ENCODE measurements at regions not wholly inside any gene's neighbourhood (a gene's known extent, or its start where the extent isn't known, plus 50 kb on each side); places are given as distances from the start of the nearest gene placed in this dataset.

DNA sequence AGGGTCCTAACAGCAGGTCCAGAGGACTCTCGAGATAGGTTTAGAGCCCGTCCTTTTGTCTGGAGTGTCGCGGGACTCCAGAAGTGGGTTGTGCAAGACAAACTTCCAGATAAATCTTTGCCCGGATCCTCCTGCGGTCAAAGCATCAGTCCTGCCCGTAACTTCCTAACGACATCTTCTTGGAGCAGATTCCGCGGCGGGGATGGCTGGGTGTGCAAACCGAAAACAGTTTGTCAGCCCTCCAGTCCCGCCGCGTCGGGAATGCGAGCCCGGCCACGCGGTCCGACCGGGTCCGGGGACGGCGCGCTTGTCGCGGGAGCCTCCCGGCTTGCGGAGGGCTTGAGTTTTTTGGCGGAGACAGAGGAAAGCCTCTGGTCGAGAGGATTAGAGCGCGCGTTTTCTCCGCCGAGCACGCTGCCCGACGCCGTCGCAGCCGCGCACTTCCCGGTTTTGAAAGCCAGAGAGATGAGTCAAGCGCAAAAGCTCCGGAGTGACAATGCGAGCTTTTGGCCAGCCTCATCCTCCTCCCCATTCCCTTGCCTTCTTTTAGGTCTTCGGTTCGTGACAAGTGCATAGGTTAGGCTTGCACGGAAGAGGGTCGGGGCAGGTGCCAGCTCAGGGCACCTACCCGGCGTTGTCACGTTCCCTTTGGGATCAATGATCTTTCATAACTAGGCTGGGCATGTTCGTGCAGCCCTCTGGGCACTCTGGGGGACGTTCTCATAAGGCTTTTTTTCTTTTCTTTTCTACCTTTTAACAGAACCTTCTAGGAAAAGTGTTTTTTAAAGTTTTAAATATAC, 91.3 kb upstream of the PRDM1 start:
- Histone ChIP-seq H3K27me3 (ENCODE audit: control insufficient read depth, insufficient read depth, low read length) (peaks cover 3% of the 10 kb centered on the region), H3K36me3 (ENCODE audit: control insufficient read depth, insufficient read depth, low read length) (no peaks in the 10 kb centered on the region), H3K4me3 (ENCODE audit: low read depth, low read length) (peak overlapping the region; percentile 59)
- TF ChIP-seq, protein P1, sequence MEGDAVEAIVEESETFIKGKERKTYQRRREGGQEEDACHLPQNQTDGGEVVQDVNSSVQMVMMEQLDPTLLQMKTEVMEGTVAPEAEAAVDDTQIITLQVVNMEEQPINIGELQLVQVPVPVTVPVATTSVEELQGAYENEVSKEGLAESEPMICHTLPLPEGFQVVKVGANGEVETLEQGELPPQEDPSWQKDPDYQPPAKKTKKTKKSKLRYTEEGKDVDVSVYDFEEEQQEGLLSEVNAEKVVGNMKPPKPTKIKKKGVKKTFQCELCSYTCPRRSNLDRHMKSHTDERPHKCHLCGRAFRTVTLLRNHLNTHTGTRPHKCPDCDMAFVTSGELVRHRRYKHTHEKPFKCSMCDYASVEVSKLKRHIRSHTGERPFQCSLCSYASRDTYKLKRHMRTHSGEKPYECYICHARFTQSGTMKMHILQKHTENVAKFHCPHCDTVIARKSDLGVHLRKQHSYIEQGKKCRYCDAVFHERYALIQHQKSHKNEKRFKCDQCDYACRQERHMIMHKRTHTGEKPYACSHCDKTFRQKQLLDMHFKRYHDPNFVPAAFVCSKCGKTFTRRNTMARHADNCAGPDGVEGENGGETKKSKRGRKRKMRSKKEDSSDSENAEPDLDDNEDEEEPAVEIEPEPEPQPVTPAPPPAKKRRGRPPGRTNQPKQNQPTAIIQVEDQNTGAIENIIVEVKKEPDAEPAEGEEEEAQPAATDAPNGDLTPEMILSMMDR (IDR thresholded peaks at IDR 0.05; ENCODE audit: insufficient read depth, low read length, poor library complexity, severe bottlenecking), result no peak
- no peak for DNase-seq (ENCODE audit: low read depth)

DNA sequence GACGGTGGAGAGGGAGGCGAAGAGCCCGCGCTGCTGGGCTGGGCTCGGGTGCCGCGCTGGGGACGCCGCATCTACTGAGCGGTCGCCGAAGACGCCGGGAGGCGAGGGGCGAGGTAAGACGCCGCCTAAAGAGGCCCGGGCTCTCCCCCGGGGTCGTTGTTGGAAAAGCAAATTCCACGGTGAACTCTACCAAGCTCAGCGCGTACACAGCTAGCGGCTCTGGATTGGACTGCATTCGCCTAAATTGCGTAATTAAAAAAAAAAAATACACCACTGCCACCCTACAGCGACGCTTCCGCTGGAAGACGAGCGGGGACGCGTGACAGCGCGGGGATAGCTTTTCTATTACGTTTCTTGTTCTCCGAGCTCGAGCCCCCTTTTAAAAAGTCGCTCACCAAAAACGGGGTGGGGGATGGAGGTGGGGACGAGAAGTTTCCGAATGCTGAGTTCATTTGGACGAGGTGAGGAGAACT, 92.0 kb upstream of the PRDM1 start:
- peaks cover 3% of the 10 kb centered on the region for H3K27me3 ChIP-seq (ENCODE audit: control insufficient read depth, insufficient read depth, low read length)
- no peaks in the 10 kb centered on the region for H3K36me3 ChIP-seq (ENCODE audit: control insufficient read depth, insufficient read depth, low read length)
- TF ChIP-seq, protein P1 (IDR thresholded peaks at IDR 0.05; ENCODE audit: insufficient read depth, low read length, poor library complexity, severe bottlenecking), result no peak
- H3K4me3 ChIP-seq (ENCODE audit: low read depth, low read length), result peak overlapping the region; percentile 59
- no peak for DNase-seq (ENCODE audit: low read depth)

DNA sequence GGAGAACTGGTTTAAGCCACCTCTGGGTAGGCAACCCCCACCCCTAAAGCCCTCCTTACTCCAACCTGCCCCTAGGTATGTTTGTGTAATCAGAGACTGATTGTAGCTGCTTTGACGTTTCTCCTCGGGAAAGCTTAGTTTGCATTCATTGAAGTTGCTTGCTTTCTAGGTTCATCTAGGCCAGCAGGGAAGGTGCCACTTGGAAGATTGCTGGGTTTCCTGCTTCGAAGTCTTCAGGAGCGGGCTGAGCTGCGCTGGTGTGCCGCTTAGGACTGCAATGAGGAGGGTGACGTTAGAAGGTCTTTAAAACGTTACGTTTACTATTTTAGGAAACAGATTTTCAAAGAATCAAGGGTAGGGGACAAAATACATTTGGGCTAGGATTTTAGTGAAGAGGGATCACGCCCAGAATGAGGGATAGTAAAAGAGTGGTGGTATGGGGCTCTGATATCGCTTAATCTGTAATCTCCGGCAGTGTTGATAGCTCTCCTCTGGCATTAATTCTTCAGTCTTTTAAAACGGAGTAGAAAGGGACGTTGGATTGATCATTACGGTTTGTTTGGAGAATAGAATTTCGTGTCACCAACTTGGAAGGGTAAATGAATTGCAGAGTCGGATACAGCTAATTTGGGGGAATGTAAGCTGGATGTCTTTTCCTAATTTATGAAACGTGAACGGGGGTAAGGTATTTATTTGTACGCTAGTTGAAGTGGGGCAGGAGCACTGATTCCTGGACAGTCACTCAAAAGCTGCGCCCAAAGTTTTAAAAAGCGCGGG, 92.6 kb upstream of the PRDM1 start:
- H3K4me3 ChIP-seq (ENCODE audit: low read depth, low read length), result peak overlapping the region; percentile 59
- H3K36me3 ChIP-seq (ENCODE audit: control insufficient read depth, insufficient read depth, low read length), result no peaks in the 10 kb centered on the region
- peaks cover 3% of the 10 kb centered on the region for H3K27me3 ChIP-seq (ENCODE audit: control insufficient read depth, insufficient read depth, low read length)
- TF ChIP-seq, protein P1 (IDR thresholded peaks at IDR 0.05; ENCODE audit: insufficient read depth, low read length, poor library complexity, severe bottlenecking), result no peak
- DNase-seq (ENCODE audit: low read depth), result no peak

DNA sequence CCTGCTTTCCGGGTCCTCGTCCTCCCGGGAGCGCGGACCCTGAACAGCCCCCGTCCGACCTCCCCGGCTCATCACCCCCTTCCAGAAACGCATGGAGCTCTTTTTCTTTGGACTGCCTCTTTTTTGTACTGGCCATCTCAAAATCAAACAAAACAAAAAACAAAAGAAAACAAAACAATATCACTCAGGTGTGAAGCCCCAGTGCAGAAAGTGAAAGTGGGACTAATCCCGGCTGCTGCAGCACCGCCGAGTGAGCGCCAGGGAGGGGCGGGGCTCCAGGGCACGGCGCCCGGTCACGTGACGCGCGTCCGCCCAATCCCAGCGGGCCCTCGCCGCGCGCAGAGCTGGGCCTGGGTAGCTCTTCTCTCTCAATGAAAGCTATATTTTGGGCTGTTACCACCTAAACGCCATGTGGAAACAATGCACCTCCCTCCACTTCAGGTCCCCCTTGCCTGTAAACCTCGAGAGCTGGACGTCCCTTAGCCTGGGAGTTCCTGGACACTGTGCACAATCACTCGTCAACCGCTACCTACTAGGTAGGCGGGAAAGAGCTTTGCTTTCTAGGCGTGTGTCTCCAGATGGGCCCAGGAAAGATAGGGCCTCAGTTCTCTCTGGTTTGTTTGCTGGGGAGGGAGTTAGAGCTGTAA, 93.7 kb upstream of the PRDM1 start:
- H3K27me3 ChIP-seq (ENCODE audit: control insufficient read depth, insufficient read depth, low read length), result peaks cover 3% of the 10 kb centered on the region
- H3K36me3 ChIP-seq (ENCODE audit: control insufficient read depth, insufficient read depth, low read length), result no peaks in the 10 kb centered on the region
- peak; percentile 28 for DNase-seq (ENCODE audit: low read depth)
- H3K4me3 ChIP-seq (ENCODE audit: low read depth, low read length), result peak overlapping the region; percentile 62
- TF ChIP-seq, protein P1 (IDR thresholded peaks at IDR 0.05; ENCODE audit: insufficient read depth, low read length, poor library complexity, severe bottlenecking), result no peak

DNA sequence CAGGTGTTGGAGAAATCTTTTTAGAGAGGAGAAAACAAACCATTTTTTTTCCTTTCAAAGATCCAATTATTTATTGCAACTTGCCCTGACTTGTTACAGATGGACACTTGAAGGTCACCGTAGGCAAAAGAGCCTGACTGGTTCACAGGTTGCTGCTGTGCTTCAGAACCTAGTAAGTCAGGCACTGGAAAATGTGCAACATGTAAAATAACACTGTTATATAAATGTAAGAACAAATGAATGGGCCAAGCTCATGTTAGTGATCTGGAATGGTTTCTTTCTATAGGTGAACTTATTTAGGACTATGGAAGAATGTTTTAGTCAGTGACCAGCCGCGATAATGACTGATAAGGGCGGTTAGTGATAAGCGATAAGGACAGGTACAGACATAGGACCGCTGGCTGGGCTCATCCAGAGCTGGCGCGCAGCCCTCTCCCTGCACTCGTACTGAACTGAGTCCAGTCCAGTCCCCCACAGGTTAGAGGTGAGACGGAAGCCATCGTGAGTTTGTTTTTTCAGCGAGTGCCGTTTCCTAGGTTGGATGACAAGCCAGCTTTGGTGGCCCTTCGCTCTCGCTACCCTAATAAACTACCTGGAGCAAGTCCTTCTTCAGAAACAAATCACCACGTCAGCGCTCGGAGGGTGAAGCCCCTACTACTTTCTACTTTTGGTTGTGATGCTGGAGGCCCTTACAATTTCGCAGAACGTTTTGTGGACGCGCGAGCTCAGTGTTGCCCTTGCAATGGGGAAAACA, 94.4 kb upstream of the PRDM1 start:
- TF ChIP-seq, protein P1 (IDR thresholded peaks at IDR 0.05; ENCODE audit: insufficient read depth, low read length, poor library complexity, severe bottlenecking), result no peak
- Histone ChIP-seq H3K27me3 (ENCODE audit: control insufficient read depth, insufficient read depth, low read length) (peaks cover 3% of the 10 kb centered on the region), H3K4me3 (ENCODE audit: low read depth, low read length) (peak overlapping the region; percentile 62), H3K36me3 (ENCODE audit: control insufficient read depth, insufficient read depth, low read length) (no peaks in the 10 kb centered on the region)
- no peak for DNase-seq (ENCODE audit: low read depth)
